SK-N-MC (cell line): ENCODE measurements at regions not wholly inside any gene's neighbourhood (a gene's known extent, or its start where the extent isn't known, plus 50 kb on each side); places are given as distances from the start of the nearest gene placed in this dataset.

Experiments used
- FOXP2 ChIP-seq: optimal IDR thresholded peaks from 2 replicates; pipeline ENCODE3; 2011; ENCODE audit warnings: mild to moderate bottlenecking, moderate library complexity; ENCODE audit not compliant: insufficient read depth; ENCODE audit errors: extremely low read length, control extremely low read depth
- POLR2AphosphoS5 ChIP-seq: IDR thresholded peaks from 2 replicates; pipeline ENCODE4 v1.6.1; 2012; ENCODE audit warnings: mild to moderate bottlenecking, low read depth, low read length, borderline replicate concordance

GRCh38 chr15:60125334-60125733, 121.2 kb downstream of the FOXB1 start:
- TF ChIP-seq POLR2AphosphoS5 = no peak
- no peak for TF ChIP-seq FOXP2
